ENCODE measurements at regions not wholly inside any gene's neighbourhood (a gene's known extent, or its start where the extent isn't known, plus 50 kb on each side); places are given as distances from the start of the nearest gene placed in this dataset.

- TF ChIP-seq POLR2A (IDR thresholded peaks at IDR 0.05; ENCODE audit: low read length) (no peak), GATA1 (IDR thresholded peaks at IDR 0.05; ENCODE audit: low read depth, low read length) (no peak)
Observed at GRCh38 chr2:80852079-80852807, 547.7 kb upstream of the LRRTM1 start.
